Naive thymus-derived CD4-positive, alpha-beta T cell (primary cell): ENCODE measurements at regions not wholly inside any gene's neighbourhood (a gene's known extent, or its start where the extent isn't known, plus 50 kb on each side); places are given as distances from the start of the nearest gene placed in this dataset.
A peak's percentile ranks its signal among the peaks of the same experiment; 100 is the strongest.

Source experiments
- ATAC-seq: fragments of 150-1000 bp; cut with Tn5 transposase; 2 replicates; pipeline ENCODE4 v1.10.0; 2021; ENCODE audit warnings: mild to moderate bottlenecking, moderate library complexity
- CTCF ChIA-PET: fragments of 350-600 bp; sonication (Branson Sonifier 250); formaldehyde crosslinking; loops from one replicate; lab custom pipeline; 2021; ENCODE audit warnings: antibody characterized with exemption; lab: Charles Lee
- POLR2A ChIA-PET: fragments of 350-600 bp; sonication (Branson Sonifier 250); formaldehyde crosslinking; loops from one replicate; lab custom pipeline; 2021; ENCODE audit warnings: antibody characterized with exemption, inconsistent platforms; lab: Charles Lee
- DNase-seq, 9 donors: peaks; one replicate each; pipeline versions ENCODE4 v3.0.0 to v3.0.0-alpha.2; 2020 to 2022; ENCODE audit warnings: mixed read lengths in 1 of 9
- H3K27ac ChIP-seq: one replicate; pipeline ENCODE4 v1.7.0; 2013; ENCODE audit warnings: mild to moderate bottlenecking, low read depth, low read length, moderate library complexity
- H3K27me3 ChIP-seq, 2 donors: one replicate each; pipeline ENCODE4 v1.7.0; 2013; ENCODE audit warnings: low read length in 2 of 2, mild to moderate bottlenecking in 2 of 2, moderate library complexity in 2 of 2; ENCODE audit not compliant: control insufficient read depth in 2 of 2, insufficient read depth in 2 of 2
- H3K36me3 ChIP-seq, 3 experiments: 1 replicate in 2 of 3; 2 replicates in 1 of 3; pipeline ENCODE4 v1.7.0; 2013; ENCODE audit warnings: low read length in 3 of 3, mild to moderate bottlenecking in 3 of 3, moderate library complexity in 1 of 3; ENCODE audit not compliant: insufficient read depth in 3 of 3, control insufficient read depth in 2 of 3
- H3K4me1 ChIP-seq, 2 donors: one replicate each; pipeline ENCODE4 v1.7.0; 2013; ENCODE audit warnings: low read length in 2 of 2, mild to moderate bottlenecking in 2 of 2, moderate library complexity in 1 of 2; ENCODE audit not compliant: control insufficient read depth in 2 of 2, insufficient read depth in 2 of 2
- H3K4me3 ChIP-seq: 2 replicates; pipeline ENCODE4 v1.7.0; 2013; ENCODE audit warnings: mild to moderate bottlenecking, low read length
- H3K9me3 ChIP-seq, 3 experiments: 1 replicate in 2 of 3; 2 replicates in 1 of 3; pipeline ENCODE4 v1.7.0; 2013; ENCODE audit warnings: low read length in 3 of 3; ENCODE audit not compliant: control insufficient read depth in 2 of 3
- H3K27ac Mint-ChIP-seq, 9 donors: one replicate each; pipeline ENCODE4 v1.8.0; 2020 to 2022; ENCODE audit warnings: mixed read lengths in 9 of 9, mild to moderate bottlenecking in 8 of 9, moderate library complexity in 5 of 9, inconsistent platforms in 2 of 9
- H3K27me3 Mint-ChIP-seq, 5 donors: one replicate each; pipeline ENCODE4 v1.8.0; 2021 to 2022; ENCODE audit warnings: mixed read lengths in 5 of 5, mild to moderate bottlenecking in 1 of 5
- H3K36me3 Mint-ChIP-seq, 5 donors: one replicate each; pipeline ENCODE4 v1.8.0; 2020 to 2022; ENCODE audit warnings: mixed read lengths in 5 of 5, mild to moderate bottlenecking in 3 of 5, inconsistent platforms in 1 of 5
- H3K4me1 Mint-ChIP-seq, 7 donors: one replicate each; pipeline ENCODE4 v1.8.0; 2020 to 2022; ENCODE audit warnings: mixed read lengths in 7 of 7, mild to moderate bottlenecking in 3 of 7, inconsistent platforms in 1 of 7
- H3K4me3 Mint-ChIP-seq, 10 donors: one replicate each; pipeline ENCODE4 v1.8.0; 2020 to 2022; ENCODE audit warnings: mild to moderate bottlenecking in 10 of 10, mixed read lengths in 10 of 10, moderate library complexity in 6 of 10, inconsistent platforms in 2 of 10
- H3K9me3 Mint-ChIP-seq, 11 donors: one replicate each; pipeline ENCODE4 v1.8.0; 2020 to 2022; ENCODE audit warnings: mixed read lengths in 11 of 11, mild to moderate bottlenecking in 4 of 11, inconsistent platforms in 1 of 11, moderate library complexity in 1 of 11
- intact Hi-C, 2 donors: fragments of 100-400 bp; cut with micrococcal nuclease; formaldehyde crosslinking; loops; one replicate each; pipeline ENCODE4 v1.15.1; 2023

DNA sequence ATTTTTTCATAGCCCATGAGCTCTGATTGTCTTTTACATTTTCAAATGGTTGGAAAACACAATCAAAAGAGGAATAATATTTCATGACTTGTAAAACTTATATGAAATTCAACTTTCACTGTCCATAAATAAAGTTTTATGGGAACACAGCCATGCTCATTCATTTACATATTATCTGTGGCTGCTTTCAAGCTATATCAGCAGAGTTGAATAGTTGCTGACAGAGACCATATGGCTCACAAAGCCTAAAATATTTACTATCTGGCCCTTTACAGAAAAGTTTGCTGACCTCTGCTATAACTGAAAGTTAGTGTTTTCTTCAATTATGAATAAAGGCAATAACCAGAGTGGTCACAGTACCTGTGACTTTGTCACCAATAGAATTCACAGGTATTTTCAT, 128.2 kb upstream of the GNAO1 start:
- no peaks in the 10 kb centered on the region for H3K36me3 Mint-ChIP-seq
- H3K27me3 Mint-ChIP-seq = peaks cover 0 to 12% (median 7%) of the 10 kb centered on the region in 5 donors
- DNase-seq (no peak), ATAC-seq (no peak)
- Histone ChIP-seq H3K27me3 (no peaks in the 10 kb centered on the region), H3K9me3 (no peaks in the 10 kb centered on the region), H3K4me3 (no peak overlapping the region), H3K4me1 (no peaks in the 10 kb centered on the region), H3K36me3 (no peaks in the 10 kb centered on the region), H3K27ac (no peak overlapping the region)
- H3K4me1 Mint-ChIP-seq = peaks cover 0 to 6% (median 0%) of the 10 kb centered on the region in 7 donors
- ChIA-PET CTCF (no interaction called here), POLR2A (no interaction called here)
- H3K27ac Mint-ChIP-seq = no peak overlapping the region
- no peak overlapping the region for H3K4me3 Mint-ChIP-seq
- peaks cover 0 to 2% (median 0%) of the 10 kb centered on the region in 11 donors for H3K9me3 Mint-ChIP-seq
- intact Hi-C loops = no loop called here

GRCh38 chr16:56057151-56057550, 134.1 kb upstream of the GNAO1 start:
- intact Hi-C loops = no loop called here
- H3K4me1 Mint-ChIP-seq = no peaks in the 10 kb centered on the region
- no peak overlapping the region for H3K27ac Mint-ChIP-seq
- no peaks in the 10 kb centered on the region for H3K9me3 ChIP-seq
- peaks cover 5 to 28% (median 15%) of the 10 kb centered on the region in 5 donors for H3K27me3 Mint-ChIP-seq
- no peaks in the 10 kb centered on the region for H3K4me1 ChIP-seq
- POLR2A ChIA-PET = no interaction called here
- no peaks in the 10 kb centered on the region for H3K36me3 Mint-ChIP-seq
- H3K36me3 ChIP-seq = no peaks in the 10 kb centered on the region
- CTCF ChIA-PET = no interaction called here
- no peak overlapping the region for H3K4me3 Mint-ChIP-seq
- H3K27me3 ChIP-seq = no peaks in the 10 kb centered on the region
- H3K4me3 ChIP-seq = no peak overlapping the region
- peaks cover 0 to 2% (median 0%) of the 10 kb centered on the region in 11 donors for H3K9me3 Mint-ChIP-seq
- H3K27ac ChIP-seq = no peak overlapping the region
- ATAC-seq (no peak), DNase-seq (no peak)

DNA sequence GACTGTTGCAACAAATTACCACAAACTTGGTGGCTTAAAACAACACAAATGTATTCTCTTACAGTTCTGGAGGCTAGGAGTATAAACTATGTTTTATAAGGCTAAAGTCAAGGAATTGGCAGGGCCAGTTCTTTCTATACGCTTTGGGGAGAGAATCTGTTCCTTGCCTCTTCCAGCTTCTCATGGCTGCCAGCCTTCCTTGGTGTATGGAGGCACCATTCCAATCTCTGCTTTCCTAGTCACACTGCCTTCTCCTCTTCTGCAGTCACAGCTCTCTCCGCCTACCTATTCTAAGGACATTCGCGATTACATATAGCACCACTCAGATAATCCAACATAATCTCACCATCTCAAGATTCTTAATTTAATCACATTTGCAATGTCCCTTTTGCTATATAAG, 140.4 kb upstream of the GNAO1 start:
- no peak for DNase-seq
- no peaks in the 10 kb centered on the region for H3K36me3 Mint-ChIP-seq
- Histone ChIP-seq H3K4me1 (no peaks in the 10 kb centered on the region), H3K27me3 (no peaks in the 10 kb centered on the region), H3K27ac (no peak overlapping the region), H3K9me3 (no peaks in the 10 kb centered on the region), H3K36me3 (no peaks in the 10 kb centered on the region), H3K4me3 (no peak overlapping the region)
- peaks cover 0 to 5% (median 0%) of the 10 kb centered on the region in 7 donors for H3K4me1 Mint-ChIP-seq
- no peak overlapping the region for H3K27ac Mint-ChIP-seq
- no peak overlapping the region for H3K4me3 Mint-ChIP-seq
- peaks cover 0 to 2% (median 0%) of the 10 kb centered on the region in 11 donors for H3K9me3 Mint-ChIP-seq
- ChIA-PET CTCF (no interaction called here), POLR2A (no interaction called here)
- peaks cover 14 to 22% (median 20%) of the 10 kb centered on the region in 5 donors for H3K27me3 Mint-ChIP-seq
- intact Hi-C loops = no loop called here
- no peak for ATAC-seq

DNA sequence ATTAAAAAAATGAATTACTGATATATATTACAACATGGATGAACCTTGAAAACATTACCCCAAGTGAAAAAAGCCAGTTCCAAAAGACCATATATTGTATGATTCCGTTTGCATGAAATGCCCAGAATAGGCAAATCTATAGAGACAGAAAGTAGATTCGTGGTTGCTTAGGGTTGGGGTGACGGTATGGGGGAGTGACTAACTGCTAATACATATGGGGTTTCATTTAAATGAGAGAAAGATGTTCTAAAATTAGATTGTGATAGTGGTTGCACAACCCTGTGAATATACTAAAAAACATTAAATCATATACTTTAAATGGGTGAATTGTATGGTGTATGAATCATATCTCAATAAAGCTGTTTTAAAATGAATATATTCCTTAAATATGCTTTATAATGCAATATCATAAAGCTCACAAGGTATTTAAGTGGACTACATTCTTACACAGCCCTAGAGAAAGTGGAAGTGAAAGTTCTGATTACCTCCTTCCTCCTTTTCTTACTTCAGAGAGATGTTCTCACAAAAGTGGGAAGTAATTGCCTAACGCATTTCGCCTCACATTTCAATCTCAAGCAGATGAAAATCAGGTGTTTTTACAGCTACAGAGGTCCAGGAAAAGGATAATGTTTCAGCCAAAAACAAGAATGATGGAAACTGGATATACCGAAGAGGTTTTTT, 142.7 kb upstream of the GNAO1 start:
- intact Hi-C loops = no loop called here
- ChIA-PET POLR2A (no interaction called here), CTCF (no interaction called here)
- peaks cover 0 to 5% (median 0%) of the 10 kb centered on the region in 7 donors for H3K4me1 Mint-ChIP-seq
- H3K4me1 ChIP-seq = no peaks in the 10 kb centered on the region
- H3K9me3 Mint-ChIP-seq = peaks cover 0 to 2% (median 0%) of the 10 kb centered on the region in 11 donors
- DNase-seq (no peak), ATAC-seq (peak; percentile 79)
- H3K36me3 Mint-ChIP-seq = no peaks in the 10 kb centered on the region
- H3K4me3 ChIP-seq = no peak overlapping the region
- H3K27ac Mint-ChIP-seq = no peak overlapping the region
- peaks cover 13 to 26% (median 17%) of the 10 kb centered on the region in 5 donors for H3K27me3 Mint-ChIP-seq
- no peaks in the 10 kb centered on the region for H3K27me3 ChIP-seq
- no peaks in the 10 kb centered on the region for H3K36me3 ChIP-seq
- no peaks in the 10 kb centered on the region for H3K9me3 ChIP-seq
- H3K27ac ChIP-seq = no peak overlapping the region
- H3K4me3 Mint-ChIP-seq = no peak overlapping the region

- Mint-ChIP-seq H3K9me3 (no peaks in the 10 kb centered on the region), H3K27ac (no peak overlapping the region), H3K36me3 (no peaks in the 10 kb centered on the region), H3K4me3 (no peak overlapping the region), H3K4me1 (peaks cover 0 to 5% (median 0%) of the 10 kb centered on the region in 7 donors), H3K27me3 (peaks cover 13 to 27% (median 26%) of the 10 kb centered on the region in 5 donors)
- ATAC-seq (no peak), DNase-seq (no peak)
- ChIA-PET CTCF (no interaction called here), POLR2A (no interaction called here)
- Histone ChIP-seq H3K4me1 (no peaks in the 10 kb centered on the region), H3K27me3 (no peaks in the 10 kb centered on the region), H3K4me3 (no peak overlapping the region), H3K9me3 (no peaks in the 10 kb centered on the region), H3K36me3 (no peaks in the 10 kb centered on the region), H3K27ac (no peak overlapping the region)
- intact Hi-C loops = no loop called here
These were observed 143.7 kb upstream of the GNAO1 start for GRCh38 chr16:56047307-56048234.

GRCh38 chr16:56042416-56042815, 148.9 kb upstream of the GNAO1 start:
- DNase-seq (no peak), ATAC-seq (no peak)
- no peaks in the 10 kb centered on the region for H3K4me1 Mint-ChIP-seq
- peaks cover 0 to 15% (median 5%) of the 10 kb centered on the region in 11 donors for H3K9me3 Mint-ChIP-seq
- Histone ChIP-seq H3K4me3 (no peak overlapping the region), H3K4me1 (no peaks in the 10 kb centered on the region), H3K36me3 (no peaks in the 10 kb centered on the region), H3K9me3 (no peaks in the 10 kb centered on the region), H3K27me3 (no peaks in the 10 kb centered on the region), H3K27ac (no peak overlapping the region)
- intact Hi-C loops = no loop called here
- peaks cover 16 to 51% (median 21%) of the 10 kb centered on the region in 5 donors for H3K27me3 Mint-ChIP-seq
- peaks cover 0 to 13% (median 0%) of the 10 kb centered on the region in 5 donors for H3K36me3 Mint-ChIP-seq
- H3K4me3 Mint-ChIP-seq = no peak overlapping the region
- ChIA-PET POLR2A (no interaction called here), CTCF (interaction anchor here (1.4 kb wide), 1 partner anchor 161 kb away, joined by 3 read pairs; no protein-coding TSS in a partner anchor)
- no peak overlapping the region for H3K27ac Mint-ChIP-seq
